ENCODE measurements at regions not wholly inside any gene's neighbourhood (a gene's known extent, or its start where the extent isn't known, plus 50 kb on each side); places are given as distances from the start of the nearest gene placed in this dataset.

DNA sequence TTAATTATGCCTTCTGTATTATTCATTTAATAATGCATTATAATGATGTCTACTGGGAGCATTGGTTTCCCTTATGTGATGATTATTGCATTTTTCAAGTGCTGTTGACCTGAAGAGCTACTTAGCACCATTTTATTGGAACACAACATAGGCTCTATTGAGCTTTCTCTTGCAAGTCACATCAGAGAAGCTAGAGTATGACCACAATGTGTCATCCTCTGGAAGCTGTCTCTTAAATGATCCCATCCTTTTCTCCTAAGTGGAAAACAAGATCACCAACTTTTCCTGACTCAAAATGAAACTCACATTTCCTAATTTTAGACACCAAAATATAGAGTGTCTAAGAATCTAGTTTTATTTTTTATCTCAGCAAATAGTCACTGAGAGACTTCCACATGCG is 1451.9 kb downstream of the PCDH7 start:
- no peak overlapping the region for H3K27ac ChIP-seq (ENCODE audit: low read depth in 1 of 2, low read length in 2 of 2)
- peaks cover 0 to 5% (median 1%) of the 10 kb centered on the region in 3 donors for H3K27me3 Mint-ChIP-seq (ENCODE audit: low read depth in 3 of 3)
- no peak overlapping the region for H3K4me3 ChIP-seq (replicated peaks in 1 of 3; ENCODE audit: low read depth in 2 of 3, low read length in 3 of 3)
- no peak overlapping the region for H2AFZ ChIP-seq (ENCODE audit: insufficient read depth, low read depth, low read length, poor library complexity, severe bottlenecking)
- peaks cover 0 to 5% (median 2%) of the 10 kb centered on the region in 7 donors for H3K9me3 Mint-ChIP-seq
- TF ChIP-seq, protein P1, sequence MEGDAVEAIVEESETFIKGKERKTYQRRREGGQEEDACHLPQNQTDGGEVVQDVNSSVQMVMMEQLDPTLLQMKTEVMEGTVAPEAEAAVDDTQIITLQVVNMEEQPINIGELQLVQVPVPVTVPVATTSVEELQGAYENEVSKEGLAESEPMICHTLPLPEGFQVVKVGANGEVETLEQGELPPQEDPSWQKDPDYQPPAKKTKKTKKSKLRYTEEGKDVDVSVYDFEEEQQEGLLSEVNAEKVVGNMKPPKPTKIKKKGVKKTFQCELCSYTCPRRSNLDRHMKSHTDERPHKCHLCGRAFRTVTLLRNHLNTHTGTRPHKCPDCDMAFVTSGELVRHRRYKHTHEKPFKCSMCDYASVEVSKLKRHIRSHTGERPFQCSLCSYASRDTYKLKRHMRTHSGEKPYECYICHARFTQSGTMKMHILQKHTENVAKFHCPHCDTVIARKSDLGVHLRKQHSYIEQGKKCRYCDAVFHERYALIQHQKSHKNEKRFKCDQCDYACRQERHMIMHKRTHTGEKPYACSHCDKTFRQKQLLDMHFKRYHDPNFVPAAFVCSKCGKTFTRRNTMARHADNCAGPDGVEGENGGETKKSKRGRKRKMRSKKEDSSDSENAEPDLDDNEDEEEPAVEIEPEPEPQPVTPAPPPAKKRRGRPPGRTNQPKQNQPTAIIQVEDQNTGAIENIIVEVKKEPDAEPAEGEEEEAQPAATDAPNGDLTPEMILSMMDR (IDR thresholded peaks at IDR 0.05) = no peak
- no peaks in the 10 kb centered on the region for H3K36me3 Mint-ChIP-seq
- intact Hi-C loops (cut with micrococcal nuclease) = no loop called here
- no peaks in the 10 kb centered on the region for H3K36me3 ChIP-seq (replicated peaks in 1 of 2; ENCODE audit: control insufficient read depth in 1 of 2, insufficient read depth in 2 of 2, low read length in 2 of 2)
- no peak overlapping the region for H3K4me2 ChIP-seq (replicated peaks; ENCODE audit: extremely low read depth, low read length, poor library complexity, severe bottlenecking)
- no peak overlapping the region for H3K4me3 Mint-ChIP-seq
- H4K20me1 ChIP-seq (ENCODE audit: insufficient read depth, low read length) = no peaks in the 10 kb centered on the region
- WGBS (ENCODE audit: insufficient coverage) = no CpG with 5 or more reads among the region's 1 CpG
- no peaks in the 10 kb centered on the region for H3K4me1 Mint-ChIP-seq
- peaks cover 0 to 7% of the 10 kb centered on the region in 2 donors for H3K9me3 ChIP-seq (replicated peaks in 1 of 2; ENCODE audit: control insufficient read depth in 1 of 2, insufficient read depth in 1 of 2, low read length in 2 of 2)
- H3K4me1 ChIP-seq (ENCODE audit: control insufficient read depth in 1 of 2, insufficient read depth in 2 of 2, low read length in 2 of 2) = no peaks in the 10 kb centered on the region
- no peaks in the 10 kb centered on the region for H3K79me2 ChIP-seq (ENCODE audit: insufficient read depth, low read length)
- H3K27me3 ChIP-seq (ENCODE audit: control insufficient read depth in 2 of 2, insufficient read depth in 2 of 2, low read length in 2 of 2) = no peaks in the 10 kb centered on the region
- H3K9ac ChIP-seq (ENCODE audit: insufficient read depth, low read length, poor library complexity, severe bottlenecking) = no peak overlapping the region
- DNase-seq = no peak
- H3K27ac Mint-ChIP-seq = no peak overlapping the region

DNA sequence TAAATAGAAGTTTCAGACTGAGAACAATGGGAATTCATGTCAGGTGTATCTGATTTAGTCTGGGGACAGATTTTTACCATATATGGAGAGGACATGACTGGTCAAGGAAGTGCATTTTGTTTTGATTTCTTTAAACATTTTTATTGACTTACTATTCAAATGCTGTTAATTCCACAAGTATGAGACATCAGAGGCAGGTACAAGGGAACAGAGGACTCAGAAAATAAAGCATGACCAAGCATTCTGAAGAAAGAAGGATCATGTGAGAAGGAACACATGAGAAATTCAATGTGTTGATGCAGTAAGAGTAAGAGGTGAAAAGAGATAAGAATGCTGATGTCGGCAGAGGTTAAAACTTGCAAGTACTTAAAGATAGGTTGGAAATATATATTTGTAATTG is 1452.6 kb downstream of the PCDH7 start:
- Histone ChIP-seq H3K36me3 (replicated peaks in 1 of 2; ENCODE audit: control insufficient read depth in 1 of 2, insufficient read depth in 2 of 2, low read length in 2 of 2) (no peaks in the 10 kb centered on the region), H3K4me1 (ENCODE audit: control insufficient read depth in 1 of 2, insufficient read depth in 2 of 2, low read length in 2 of 2) (no peaks in the 10 kb centered on the region), H3K9me3 (replicated peaks in 1 of 2; ENCODE audit: control insufficient read depth in 1 of 2, insufficient read depth in 1 of 2, low read length in 2 of 2) (peaks cover 0 to 7% of the 10 kb centered on the region in 2 donors), H3K79me2 (ENCODE audit: insufficient read depth, low read length) (no peaks in the 10 kb centered on the region), H3K27me3 (ENCODE audit: control insufficient read depth in 2 of 2, insufficient read depth in 2 of 2, low read length in 2 of 2) (no peaks in the 10 kb centered on the region), H3K4me3 (replicated peaks in 1 of 3; ENCODE audit: low read depth in 2 of 3, low read length in 3 of 3) (no peak overlapping the region), H4K20me1 (ENCODE audit: insufficient read depth, low read length) (no peaks in the 10 kb centered on the region), H3K27ac (ENCODE audit: low read depth in 1 of 2, low read length in 2 of 2) (no peak overlapping the region), H2AFZ (ENCODE audit: insufficient read depth, low read depth, low read length, poor library complexity, severe bottlenecking) (no peak overlapping the region), H3K4me2 (replicated peaks; ENCODE audit: extremely low read depth, low read length, poor library complexity, severe bottlenecking) (no peak overlapping the region), H3K9ac (ENCODE audit: insufficient read depth, low read length, poor library complexity, severe bottlenecking) (no peak overlapping the region)
- Mint-ChIP-seq H3K4me1 (no peaks in the 10 kb centered on the region), H3K4me3 (no peak overlapping the region), H3K9me3 (peaks cover 0 to 5% (median 2%) of the 10 kb centered on the region in 7 donors), H3K27me3 (ENCODE audit: low read depth in 3 of 3) (peaks cover 0 to 5% (median 0%) of the 10 kb centered on the region in 3 donors), H3K27ac (no peak overlapping the region), H3K36me3 (no peaks in the 10 kb centered on the region)
- intact Hi-C loops (cut with micrococcal nuclease) = no loop called here
- DNase-seq = no peak
- TF ChIP-seq, protein P1 (IDR thresholded peaks at IDR 0.05) = no peak
- no CpG with 5 or more reads among the region's 1 CpG for WGBS (ENCODE audit: insufficient coverage)
